AG04450 (cell line): ENCODE measurements at regions not wholly inside any gene's neighbourhood (a gene's known extent, or its start where the extent isn't known, plus 50 kb on each side); places are given as distances from the start of the nearest gene placed in this dataset.

Source experiments
- CTCF ChIA-PET: fragments of 300-600, 350-600 bp; formaldehyde crosslinking; extraction: SDS; loops from one replicate; lab custom pipeline; 2022; ENCODE audit warnings: antibody characterized with exemption, inconsistent platforms; lab: Charles Lee
- POLR2A ChIA-PET: fragments of 350-600 bp; formaldehyde crosslinking; extraction: SDS; loops from one replicate; lab custom pipeline; 2021; ENCODE audit warnings: antibody characterized with exemption, inconsistent platforms; lab: Yijun Ruan, JAX
- DNase-seq: peaks from one replicate; pipeline ENCODE4 v3.0.0-alpha.2; 2011; ENCODE audit warnings: low read depth, low spot score
- H3K27ac ChIP-seq: one replicate; pipeline ENCODE4 v1.5.1; 2012; ENCODE audit warnings: low read depth, low read length, control low read depth
- H3K27me3 ChIP-seq: one replicate; pipeline ENCODE4 v1.6.0; 2012; ENCODE audit warnings: low read length; ENCODE audit not compliant: control insufficient read depth, insufficient read depth
- H3K4me3 ChIP-seq: 2 replicates; pipeline ENCODE4 v1.5.1; 2011; ENCODE audit warnings: mild to moderate bottlenecking, low read depth, low read length, control low read depth
- H3K9me3 ChIP-seq: 2 replicates; pipeline ENCODE4 v1.5.1; 2012; ENCODE audit warnings: low read length; ENCODE audit not compliant: control insufficient read depth, insufficient read depth
- CTCF ChIP-seq: IDR thresholded peaks from 2 replicates; pipeline ENCODE4 v1.5.1; 2011; ENCODE audit warnings: low read depth, low read length, control low read depth, inconsistent platforms

DNA sequence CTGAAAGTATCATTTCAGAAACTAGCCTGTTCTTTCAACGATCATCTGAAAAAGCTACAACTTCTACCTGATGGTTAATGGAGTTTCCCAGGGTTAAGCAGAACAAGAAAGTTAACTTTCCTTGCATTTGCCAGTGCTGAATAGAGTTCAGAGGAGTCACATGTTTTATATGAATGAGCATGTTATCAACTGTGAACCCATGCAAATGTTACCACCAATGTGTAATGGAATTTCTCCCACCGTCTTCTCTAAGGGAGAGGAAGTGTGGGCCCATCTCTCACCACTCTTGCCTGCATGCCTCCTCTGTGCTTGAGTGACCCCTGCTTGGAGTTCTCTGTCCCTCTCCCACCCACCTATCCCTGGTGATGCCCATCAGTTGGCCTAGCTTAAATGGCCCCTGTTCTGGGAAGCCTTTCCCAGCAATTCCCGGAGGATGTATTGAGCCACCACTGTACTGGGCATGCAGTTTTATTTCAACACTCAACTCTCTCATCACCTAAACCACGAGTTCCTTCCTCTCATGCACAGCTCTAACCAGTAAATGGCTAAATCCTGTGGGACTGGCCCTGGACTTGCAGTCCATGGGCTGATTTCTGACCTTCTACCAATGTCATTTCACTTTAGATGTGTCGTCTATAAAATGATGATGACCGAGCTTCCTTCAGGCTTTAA, 159.8 kb downstream of the RPAP3 start:
- ChIA-PET CTCF (interaction anchor here (0.5 to 3.4 kb wide), 9 partner anchors 9 to 514 kb away, joined by 3 to 30 read pairs (median 4); no protein-coding TSS in a partner anchor), POLR2A (no interaction called here)
- no peak for TF ChIP-seq CTCF
- Histone ChIP-seq H3K4me3 (no peak overlapping the region), H3K27ac (no peak overlapping the region), H3K9me3 (no peaks in the 10 kb centered on the region), H3K27me3 (peaks cover 10% of the 10 kb centered on the region)
- no peak for DNase-seq

DNA sequence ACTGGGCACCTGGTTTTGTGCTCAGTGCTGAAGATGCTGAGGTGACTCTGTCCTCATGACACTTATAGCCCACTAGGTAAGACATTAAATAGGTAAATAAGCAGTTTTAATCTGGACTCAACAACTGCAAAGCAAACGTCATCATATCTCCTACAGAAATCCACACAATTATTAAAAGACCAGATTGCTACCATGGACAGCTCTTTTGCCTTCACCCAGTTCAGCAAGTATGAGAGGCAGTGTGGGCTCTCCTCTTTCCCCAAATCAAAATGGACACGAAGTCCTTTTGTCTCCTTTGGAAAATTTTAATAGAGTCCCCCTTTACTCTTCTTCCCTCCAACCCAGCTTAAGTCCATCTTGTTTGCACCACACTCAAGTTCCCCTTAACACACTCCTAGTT, 171.1 kb downstream of the RPAP3 start:
- ChIA-PET POLR2A (interaction anchor here (0.5 kb wide), 1 partner anchor 315 kb away, joined by 15 read pairs; no protein-coding TSS in a partner anchor), CTCF (interaction anchor here (0.8 kb wide), 1 partner anchor 152 kb away, joined by 4 read pairs; no protein-coding TSS in a partner anchor)
- H3K27me3 ChIP-seq, result peaks cover 7% of the 10 kb centered on the region
- no peak for DNase-seq
- TF ChIP-seq CTCF, result no peak
- H3K27ac ChIP-seq, result no peak overlapping the region
- H3K4me3 ChIP-seq, result no peak overlapping the region
- H3K9me3 ChIP-seq, result no peaks in the 10 kb centered on the region

DNA sequence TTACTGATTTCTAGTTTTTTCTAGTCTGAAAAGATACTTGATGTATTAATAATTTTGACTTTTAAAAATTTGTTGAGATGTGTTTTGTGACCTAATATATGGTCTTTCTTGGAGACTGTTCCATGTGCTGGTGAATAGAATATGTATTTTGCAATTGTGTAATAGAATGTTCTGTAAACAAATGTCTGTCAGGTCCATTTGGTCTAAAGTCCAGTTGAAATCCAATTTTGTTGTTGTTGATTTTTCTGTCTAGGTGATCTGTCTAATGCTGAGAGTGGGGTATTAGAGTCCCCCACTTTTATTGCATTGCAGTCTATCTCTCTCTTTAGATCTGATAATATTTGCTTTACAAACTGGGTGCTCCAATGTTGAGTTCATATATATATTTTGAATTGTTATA, 175.8 kb downstream of the RPAP3 start:
- ChIA-PET POLR2A (no interaction called here), CTCF (no interaction called here)
- DNase-seq, result no peak
- no peak overlapping the region for H3K27ac ChIP-seq
- peaks cover 3% of the 10 kb centered on the region for H3K27me3 ChIP-seq
- no peak for TF ChIP-seq CTCF
- H3K4me3 ChIP-seq, result no peak overlapping the region
- no peaks in the 10 kb centered on the region for H3K9me3 ChIP-seq

DNA sequence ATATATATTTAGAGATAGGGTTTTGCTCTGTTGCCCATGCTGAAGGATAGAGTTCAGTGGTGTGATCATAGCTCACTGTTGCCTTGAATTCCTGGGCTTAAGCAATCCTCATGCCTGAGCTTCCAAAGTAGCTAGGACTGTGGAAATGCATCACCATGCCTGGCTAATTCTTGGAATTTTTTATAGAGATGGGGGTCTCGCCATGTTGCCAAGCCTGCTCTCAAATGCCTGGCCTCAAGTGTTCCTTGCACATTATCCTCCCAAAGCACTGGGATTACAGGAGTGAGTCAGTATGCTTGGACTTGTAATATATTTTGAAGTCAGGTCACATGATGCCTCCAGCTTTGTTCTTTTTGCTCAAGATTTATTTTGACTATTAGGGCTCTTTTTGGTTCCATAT, 178.0 kb downstream of the RPAP3 start:
- Histone ChIP-seq H3K27me3 (peaks cover 3% of the 10 kb centered on the region), H3K9me3 (no peaks in the 10 kb centered on the region), H3K27ac (no peak overlapping the region), H3K4me3 (no peak overlapping the region)
- ChIA-PET CTCF (no interaction called here), POLR2A (no interaction called here)
- no peak for TF ChIP-seq CTCF
- DNase-seq, result no peak

GRCh38 chr12:47520029-47520428, 185.8 kb downstream of the RPAP3 start:
- DNase-seq, result no peak
- TF ChIP-seq CTCF, result no peak
- Histone ChIP-seq H3K27ac (no peak overlapping the region), H3K9me3 (peaks cover 9% of the 10 kb centered on the region), H3K4me3 (no peak overlapping the region), H3K27me3 (no peaks in the 10 kb centered on the region)
- ChIA-PET CTCF (no interaction called here), POLR2A (no interaction called here)
